GM19240 (cell line): ENCODE measurements at regions not wholly inside any gene's neighbourhood (a gene's known extent, or its start where the extent isn't known, plus 50 kb on each side); places are given as distances from the start of the nearest gene placed in this dataset.

Experiments
- DNase-seq: peaks from one replicate; pipeline ENCODE4 v3.0.0; 2011; ENCODE audit warnings: low spot score; ENCODE audit not compliant: insufficient read length

GRCh38 chr20:52921340-52921739 is 50.8 kb upstream of the TSHZ2 start:
- DNase-seq: no peak

- no peak for DNase-seq
These were observed 53.8 kb upstream of the TSHZ2 start for GRCh38 chr20:52918311-52918710.

GRCh38 chr20:52915564-52915963 is 56.6 kb upstream of the TSHZ2 start:
- no peak for DNase-seq

GRCh38 chr20:52914870-52915269 is 57.3 kb upstream of the TSHZ2 start:
- no peak for DNase-seq

GRCh38 chr20:52913650-52914387 is 58.3 kb upstream of the TSHZ2 start:
- no peak for DNase-seq

GRCh38 chr20:52905241-52905994 is 66.7 kb upstream of the TSHZ2 start:
- DNase-seq: no peak

GRCh38 chr20:52904837-52905236 is 67.3 kb upstream of the TSHZ2 start:
- no peak for DNase-seq

GRCh38 chr20:52899041-52899608 is 73.0 kb upstream of the TSHZ2 start:
- DNase-seq: no peak

- DNase-seq: no peak
These were observed 75.8 kb upstream of the TSHZ2 start for GRCh38 chr20:52896348-52896747.

- no peak for DNase-seq
These were observed 76.5 kb upstream of the TSHZ2 start for GRCh38 chr20:52895701-52896100.

GRCh38 chr20:52895235-52895634 is 76.9 kb upstream of the TSHZ2 start:
- no peak for DNase-seq

- DNase-seq: no peak
These were observed 78.7 kb upstream of the TSHZ2 start for GRCh38 chr20:52893498-52893897.

- DNase-seq: no peak
These were observed 80.1 kb upstream of the TSHZ2 start for GRCh38 chr20:52892023-52892422.

GRCh38 chr20:52890130-52890529 is 82.0 kb upstream of the TSHZ2 start:
- no peak for DNase-seq

GRCh38 chr20:52889225-52889624 is 82.9 kb upstream of the TSHZ2 start:
- DNase-seq: no peak

GRCh38 chr20:52888096-52888495 is 84.1 kb upstream of the TSHZ2 start:
- no peak for DNase-seq

GRCh38 chr20:52880997-52881396 is 91.2 kb upstream of the TSHZ2 start:
- DNase-seq: no peak

- no peak for DNase-seq
These were observed 91.9 kb upstream of the TSHZ2 start for GRCh38 chr20:52880259-52880658.

GRCh38 chr20:52874241-52874640 is 97.9 kb upstream of the TSHZ2 start:
- DNase-seq: no peak

- no peak for DNase-seq
These were observed 102.3 kb upstream of the TSHZ2 start for GRCh38 chr20:52869698-52870501.

- DNase-seq: no peak
These were observed 102.9 kb upstream of the TSHZ2 start for GRCh38 chr20:52869276-52869675.

GRCh38 chr20:52867305-52867704 is 104.9 kb upstream of the TSHZ2 start:
- DNase-seq: no peak
